ENCODE measurements at regions not wholly inside any gene's neighbourhood (a gene's known extent, or its start where the extent isn't known, plus 50 kb on each side); places are given as distances from the start of the nearest gene placed in this dataset.

- 41 to 71% (median 63%) methylated on average over 2 of the region's 2 CpGs for WGBS, 3 donors
- Histone ChIP-seq H3K4me1 (ENCODE audit: control insufficient read depth in 3 of 3, insufficient read depth in 2 of 3, low read depth in 1 of 3, low read length in 2 of 3) (no peaks in the 10 kb centered on the region), H3K36me3 (ENCODE audit: control insufficient read depth in 3 of 3, insufficient read depth in 2 of 3, low read depth in 1 of 3, low read length in 3 of 3) (no peaks in the 10 kb centered on the region), H3K4me3 (ENCODE audit: low read depth in 1 of 3, low read length in 3 of 3) (no peak overlapping the region), H3K27me3 (ENCODE audit: control insufficient read depth in 3 of 3, insufficient read depth in 3 of 3, low read length in 3 of 3) (no peaks in the 10 kb centered on the region), H3K27ac (ENCODE audit: low read depth in 1 of 3, low read length in 2 of 3) (no peak overlapping the region), H3K9me3 (ENCODE audit: control insufficient read depth in 2 of 2, insufficient read depth in 1 of 2, low read depth in 1 of 2, low read length in 1 of 2) (no peaks in the 10 kb centered on the region)
- FAIRE-seq (no peak), DNase-seq (no peak)
Observed at GRCh38 chrX:147340947-147341346, 526.4 kb upstream of the CXorf51A start.

- no peaks in the 10 kb centered on the region for H3K27me3 ChIP-seq (ENCODE audit: control insufficient read depth in 3 of 3, insufficient read depth in 3 of 3, low read length in 3 of 3)
- no peaks in the 10 kb centered on the region for H3K9me3 ChIP-seq (ENCODE audit: control insufficient read depth in 2 of 2, insufficient read depth in 1 of 2, low read depth in 1 of 2, low read length in 1 of 2)
- H3K27ac ChIP-seq (ENCODE audit: low read depth in 1 of 3, low read length in 2 of 3): no peak overlapping the region
- no peaks in the 10 kb centered on the region for H3K4me1 ChIP-seq (ENCODE audit: control insufficient read depth in 3 of 3, insufficient read depth in 2 of 3, low read depth in 1 of 3, low read length in 2 of 3)
- 60 to 77% (median 64%) methylated on average over 5 of the region's 5 CpGs for WGBS, 3 donors
- no peak overlapping the region for H3K4me3 ChIP-seq (ENCODE audit: low read depth in 1 of 3, low read length in 3 of 3)
- DNase-seq (no peak), FAIRE-seq (no peak)
- H3K36me3 ChIP-seq (ENCODE audit: control insufficient read depth in 3 of 3, insufficient read depth in 2 of 3, low read depth in 1 of 3, low read length in 3 of 3): no peaks in the 10 kb centered on the region
Observed at GRCh38 chrX:147333821-147334220, 519.3 kb upstream of the CXorf51A start.

GRCh38 chrX:147322496-147322895 is 508.0 kb upstream of the CXorf51A start:
- H3K4me3 ChIP-seq (ENCODE audit: low read depth in 1 of 3, low read length in 3 of 3): no peak overlapping the region
- WGBS, 3 donors: 82 to 92% (median 86%) methylated on average over 3 of the region's 3 CpGs
- DNase-seq: no peak
- H3K27ac ChIP-seq (ENCODE audit: low read depth in 1 of 3, low read length in 2 of 3): no peak overlapping the region
- H3K36me3 ChIP-seq (ENCODE audit: control insufficient read depth in 3 of 3, insufficient read depth in 2 of 3, low read depth in 1 of 3, low read length in 3 of 3): no peaks in the 10 kb centered on the region
- no peak for FAIRE-seq
- H3K27me3 ChIP-seq (ENCODE audit: control insufficient read depth in 3 of 3, insufficient read depth in 3 of 3, low read length in 3 of 3): no peaks in the 10 kb centered on the region
- H3K4me1 ChIP-seq (ENCODE audit: control insufficient read depth in 3 of 3, insufficient read depth in 2 of 3, low read depth in 1 of 3, low read length in 2 of 3): no peaks in the 10 kb centered on the region
- H3K9me3 ChIP-seq (ENCODE audit: control insufficient read depth in 2 of 2, insufficient read depth in 1 of 2, low read depth in 1 of 2, low read length in 1 of 2): no peaks in the 10 kb centered on the region

- Histone ChIP-seq H3K27me3 (ENCODE audit: control insufficient read depth in 3 of 3, insufficient read depth in 3 of 3, low read length in 3 of 3) (no peaks in the 10 kb centered on the region), H3K4me3 (ENCODE audit: low read depth in 1 of 3, low read length in 3 of 3) (no peak overlapping the region)
Observed at GRCh38 chrX:147315483-147315882, 500.9 kb upstream of the CXorf51A start.

More at GRCh38 chrX:147315483-147315882, 500.9 kb upstream of the CXorf51A start:
- Histone ChIP-seq H3K9me3 (ENCODE audit: control insufficient read depth in 2 of 2, insufficient read depth in 1 of 2, low read depth in 1 of 2, low read length in 1 of 2) (no peaks in the 10 kb centered on the region), H3K4me1 (ENCODE audit: control insufficient read depth in 3 of 3, insufficient read depth in 2 of 3, low read depth in 1 of 3, low read length in 2 of 3) (no peaks in the 10 kb centered on the region), H3K36me3 (ENCODE audit: control insufficient read depth in 3 of 3, insufficient read depth in 2 of 3, low read depth in 1 of 3, low read length in 3 of 3) (no peaks in the 10 kb centered on the region), H3K27ac (ENCODE audit: low read depth in 1 of 3, low read length in 2 of 3) (no peak overlapping the region)
- FAIRE-seq: no peak
- 79 to 89% (median 89%) methylated on average over 1 of the region's 1 CpG for WGBS, 3 donors
- DNase-seq: no peak

Measured in small intestine (tissue), 7 donors.